GM18873 (cell line): ENCODE measurements at regions not wholly inside any gene's neighbourhood (a gene's known extent, or its start where the extent isn't known, plus 50 kb on each side); places are given as distances from the start of the nearest gene placed in this dataset.

ENCODE experiments used
- ATAC-seq: cut with Tn5 transposase; IDR thresholded peaks from one replicate; pipeline ENCODE4 v1.9.1; 2021; ENCODE audit warnings: mild to moderate bottlenecking, moderate library complexity, moderate number of reproducible peaks; ENCODE audit not compliant: unreplicated experiment, low FRiP score

DNA sequence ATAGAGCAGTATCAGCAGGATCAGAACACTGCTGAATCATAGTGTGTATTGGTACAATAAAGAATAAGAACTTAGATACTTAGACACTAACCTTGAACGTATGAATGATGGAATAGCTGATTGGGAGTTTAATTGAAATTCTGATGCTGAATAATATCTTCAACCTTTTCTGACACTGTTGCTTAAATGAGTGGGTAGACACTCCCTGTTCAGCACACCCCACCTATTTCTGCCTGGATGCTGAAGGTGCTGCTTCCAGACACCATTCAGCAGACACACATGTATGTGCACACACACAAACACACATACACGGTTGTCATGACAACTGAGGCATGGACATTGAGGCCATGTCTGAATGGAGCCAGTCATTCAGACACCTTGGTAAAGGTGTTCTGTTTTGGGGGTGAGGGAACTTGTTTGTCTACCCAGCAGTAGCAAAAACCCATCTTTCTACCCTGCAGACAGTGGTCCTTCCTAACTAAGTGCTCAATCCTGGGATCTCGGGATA, 54.3 kb downstream of the TMEM215 start:
- no peak for ATAC-seq

DNA sequence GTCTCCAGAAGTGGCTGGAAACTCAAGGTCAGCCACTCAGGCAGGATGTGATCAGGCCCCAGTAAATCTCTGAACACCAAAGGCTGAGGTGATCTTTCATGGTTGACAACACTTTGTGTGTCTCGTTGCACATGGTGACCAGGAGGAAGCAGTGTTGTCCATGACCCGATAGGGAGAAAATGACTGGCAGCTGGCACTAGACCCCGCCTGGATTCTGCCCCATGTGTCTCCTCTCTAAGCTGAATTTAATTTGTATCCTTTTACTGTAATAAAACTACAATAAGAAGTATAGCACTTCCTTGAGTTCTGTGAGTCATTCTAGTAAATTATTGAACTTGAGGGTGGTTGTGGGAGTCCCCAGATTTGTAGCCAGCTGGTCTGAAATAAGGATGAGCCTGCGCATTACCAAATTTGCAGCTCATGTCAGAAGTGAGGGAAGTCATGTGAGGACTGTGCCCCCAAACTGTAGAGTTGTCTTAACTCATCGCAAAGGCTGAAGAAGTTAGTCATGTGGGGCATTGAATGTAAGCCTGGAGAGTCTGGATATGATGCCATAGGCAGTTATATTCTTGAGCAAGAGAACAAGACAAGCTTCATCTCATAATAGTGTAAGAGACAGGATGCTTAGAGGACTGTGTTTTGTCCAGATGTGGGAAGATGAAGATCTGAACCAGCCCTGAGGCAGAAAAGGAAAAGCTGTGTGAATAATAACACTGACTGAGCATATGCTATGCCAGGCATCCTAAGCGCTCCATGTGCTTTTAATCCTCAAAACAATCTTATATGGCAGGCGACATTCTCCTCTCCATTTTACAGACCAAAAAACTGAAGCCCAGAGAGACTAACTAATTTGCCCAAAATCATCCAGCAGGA, 55.9 kb downstream of the TMEM215 start:
- peak; percentile 75 for ATAC-seq

GRCh38 chr9:32841314-32841713, 58.0 kb downstream of the TMEM215 start:
- no peak for ATAC-seq

GRCh38 chr9:32843295-32843694, 60.0 kb downstream of the TMEM215 start:
- no peak for ATAC-seq

DNA sequence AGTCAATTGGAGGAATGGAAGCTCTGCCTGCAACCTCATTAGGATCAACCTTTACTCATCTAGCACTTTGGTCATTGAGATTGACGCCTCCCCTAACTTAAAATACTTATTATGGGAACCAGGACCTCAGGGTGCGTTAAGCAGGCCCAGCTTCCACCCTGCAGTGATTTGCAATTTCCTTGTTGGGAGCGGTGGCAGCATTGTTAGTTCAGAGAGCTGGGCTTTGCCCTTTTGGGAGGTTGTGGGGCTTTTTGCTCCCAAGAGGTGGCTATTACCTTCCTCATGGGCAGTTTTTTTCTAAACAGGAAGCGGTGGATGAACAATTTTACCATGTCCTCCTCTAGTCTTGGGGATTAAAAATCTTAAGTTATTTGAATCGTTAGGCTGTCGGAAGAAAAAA, 60.9 kb downstream of the TMEM215 start:
- no peak for ATAC-seq

GRCh38 chr9:32854271-32854670, 70.9 kb downstream of the TMEM215 start:
- ATAC-seq, result no peak

DNA sequence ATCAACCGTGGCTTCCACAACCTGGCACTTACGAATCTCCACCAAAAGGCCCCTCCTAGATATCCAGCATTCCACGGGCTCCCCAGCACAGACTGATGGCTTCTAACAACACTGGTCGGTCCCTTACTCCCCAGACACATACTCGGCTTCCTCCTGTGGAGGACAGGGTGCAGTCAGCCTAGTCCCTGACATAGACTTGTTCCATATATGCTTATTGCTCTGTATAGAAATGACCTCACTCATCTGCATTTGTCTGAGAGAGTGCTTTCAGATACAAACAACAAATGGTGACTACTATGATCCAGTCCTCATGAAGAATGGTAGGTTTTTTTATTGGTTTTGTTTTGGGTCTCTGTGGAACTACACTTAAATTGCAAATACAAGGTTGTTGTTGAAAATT, 72.4 kb downstream of the TMEM215 start:
- no peak for ATAC-seq

DNA sequence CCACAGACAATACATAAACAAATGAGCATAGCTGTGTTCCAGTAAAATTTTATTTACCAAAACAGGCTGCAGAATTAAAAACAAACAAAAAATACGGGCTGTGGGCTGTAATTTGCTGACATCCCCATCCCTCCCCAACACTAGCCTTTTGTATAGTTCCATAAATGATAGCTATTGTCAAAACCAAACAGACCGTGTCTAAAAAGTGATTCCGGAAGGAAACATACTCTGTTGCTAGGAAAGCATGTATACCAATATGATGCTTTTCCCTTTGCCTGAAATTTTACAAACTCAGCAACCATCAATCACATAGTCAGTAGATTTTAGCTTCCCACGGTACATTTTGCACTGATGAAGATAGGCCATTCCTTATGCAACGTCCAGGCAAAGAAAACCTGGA, 80.0 kb downstream of the TMEM215 start:
- ATAC-seq, result no peak

- ATAC-seq, result no peak
Measured at GRCh38 chr9:32864971-32865370, 81.6 kb downstream of the TMEM215 start.

GRCh38 chr9:32866273-32866672, 82.9 kb downstream of the TMEM215 start:
- ATAC-seq, result no peak

- ATAC-seq, result no peak
Measured at GRCh38 chr9:32867026-32867425, 83.7 kb downstream of the TMEM215 start.

GRCh38 chr9:32867601-32868204, 84.4 kb downstream of the TMEM215 start:
- no peak for ATAC-seq

DNA sequence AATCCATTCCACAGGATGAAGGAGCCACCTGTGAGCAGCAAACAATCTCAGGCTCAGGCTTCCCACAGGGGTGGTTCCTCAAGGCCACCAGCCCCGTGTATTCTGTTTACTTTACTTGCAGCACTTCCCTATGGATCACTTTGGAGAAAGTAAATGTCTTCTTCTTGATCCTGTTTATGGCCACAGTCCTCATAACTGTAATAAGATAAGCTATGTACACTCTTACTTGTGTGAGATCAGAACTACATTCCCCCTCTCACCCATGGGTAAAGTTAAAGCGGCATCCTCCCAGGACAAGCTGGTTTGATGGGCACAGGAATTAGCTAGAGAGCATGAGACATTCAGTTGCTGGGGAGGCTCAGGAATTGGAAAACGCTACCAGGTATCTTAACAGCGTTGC, 86.1 kb downstream of the TMEM215 start:
- ATAC-seq, result no peak

DNA sequence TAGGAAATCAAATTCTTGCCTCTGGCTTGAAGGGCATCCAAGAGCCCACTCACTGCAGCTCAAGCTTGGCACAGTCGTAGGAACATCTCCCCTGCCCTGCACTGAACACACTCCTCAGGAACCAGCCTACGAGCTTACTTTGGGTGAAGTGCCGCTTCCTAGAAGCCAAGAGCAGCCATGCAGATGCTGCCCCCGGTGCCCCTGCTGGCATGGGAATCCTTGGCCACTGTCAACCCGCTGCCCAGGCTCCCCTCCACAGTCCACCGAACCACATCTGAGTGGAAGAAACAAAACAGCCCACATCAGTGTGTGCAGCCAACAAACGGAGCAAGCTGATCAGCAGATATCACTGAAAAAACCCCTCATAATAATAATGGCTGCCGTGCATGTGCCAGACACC, 89.8 kb downstream of the TMEM215 start:
- ATAC-seq, result no peak

- ATAC-seq, result no peak
Measured at GRCh38 chr9:32873553-32873952, 90.2 kb downstream of the TMEM215 start.

- ATAC-seq, result no peak
Measured at GRCh38 chr9:32875242-32875641, 91.9 kb downstream of the TMEM215 start.

DNA sequence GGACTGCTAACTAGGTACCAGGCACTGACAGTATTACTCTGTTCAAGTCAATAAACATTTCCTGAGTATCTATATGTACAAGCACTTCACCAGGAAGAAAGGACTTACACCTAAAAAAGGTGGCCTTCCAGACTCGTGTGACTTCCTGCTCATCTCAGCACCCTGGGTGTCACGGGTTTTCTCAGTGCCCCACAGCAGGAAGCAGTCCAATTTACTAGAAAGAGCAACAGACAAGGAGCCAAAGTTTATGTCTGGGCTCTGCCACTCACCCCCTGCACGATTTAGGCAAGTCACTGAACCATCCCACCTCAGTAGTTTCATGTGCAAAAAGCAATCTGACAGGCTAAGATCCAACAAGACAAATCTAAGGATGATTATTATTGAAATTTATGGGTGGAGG, 92.4 kb downstream of the TMEM215 start:
- ATAC-seq, result no peak

- ATAC-seq, result no peak
Measured at GRCh38 chr9:32877103-32877502, 93.8 kb downstream of the TMEM215 start.

DNA sequence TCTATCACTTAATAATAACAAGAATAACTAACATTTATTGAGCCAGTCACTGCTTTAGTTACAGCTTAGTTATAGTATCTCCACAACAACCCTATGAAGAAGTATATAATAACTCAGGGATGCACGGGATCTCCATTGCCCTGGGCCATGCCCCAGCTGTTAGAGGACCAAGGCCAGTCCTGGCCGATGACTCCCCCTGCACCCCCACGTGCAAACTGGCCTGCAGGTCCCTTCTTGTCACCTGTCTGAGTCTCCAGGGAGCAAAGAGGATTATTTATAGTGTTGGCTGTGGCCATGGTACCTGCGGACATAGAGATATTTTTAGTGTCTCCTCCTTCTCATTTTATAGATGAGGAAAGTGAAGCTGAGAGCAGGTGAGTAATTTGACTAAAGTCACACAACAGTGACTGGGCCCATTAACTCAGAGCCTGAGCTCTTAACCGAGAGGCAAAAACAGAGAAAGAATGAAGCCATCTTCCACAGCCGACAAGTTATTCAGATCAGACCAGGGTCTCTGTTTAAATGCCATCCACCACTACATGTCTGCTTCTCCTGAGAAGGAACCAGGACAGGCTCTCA, 94.4 kb downstream of the TMEM215 start:
- ATAC-seq, result no peak

DNA sequence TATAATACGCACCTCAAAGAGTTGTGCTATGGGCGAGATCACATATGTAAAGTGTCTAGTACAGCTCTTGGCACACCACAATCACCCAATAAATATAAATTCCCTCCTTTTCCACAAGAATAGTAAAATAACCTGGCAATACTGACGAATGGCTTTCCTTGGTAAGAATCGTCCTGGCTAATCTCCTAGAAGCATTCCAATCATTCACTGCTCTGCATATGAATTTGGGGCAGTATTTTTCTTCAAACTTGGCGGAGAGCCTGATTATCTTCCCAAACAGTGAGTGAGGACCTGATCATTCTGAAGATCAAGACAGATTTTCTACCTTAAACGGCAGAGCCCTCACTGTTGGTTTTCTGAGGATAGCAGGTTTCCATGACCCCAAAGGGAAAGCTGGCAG, 96.0 kb downstream of the TMEM215 start:
- no peak for ATAC-seq

DNA sequence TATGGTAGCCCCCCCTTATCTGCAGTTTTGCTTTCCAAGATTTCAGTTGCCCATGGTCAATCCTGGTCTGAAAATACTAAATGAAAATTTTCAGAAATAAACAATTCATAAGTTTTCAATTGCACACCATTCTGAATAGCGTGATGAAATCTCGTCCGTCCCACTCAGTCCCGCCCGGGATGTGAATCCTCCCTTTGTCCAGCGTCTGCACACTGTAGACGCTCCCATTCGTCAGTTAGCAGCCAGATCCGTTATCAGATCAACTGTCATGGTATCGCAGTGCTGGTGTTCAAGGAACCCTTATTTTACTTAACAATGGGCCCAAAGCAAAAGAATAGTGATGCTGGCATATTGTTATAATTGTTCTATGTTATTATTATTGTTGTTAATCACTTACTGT, 98.6 kb downstream of the TMEM215 start:
- no peak for ATAC-seq

DNA sequence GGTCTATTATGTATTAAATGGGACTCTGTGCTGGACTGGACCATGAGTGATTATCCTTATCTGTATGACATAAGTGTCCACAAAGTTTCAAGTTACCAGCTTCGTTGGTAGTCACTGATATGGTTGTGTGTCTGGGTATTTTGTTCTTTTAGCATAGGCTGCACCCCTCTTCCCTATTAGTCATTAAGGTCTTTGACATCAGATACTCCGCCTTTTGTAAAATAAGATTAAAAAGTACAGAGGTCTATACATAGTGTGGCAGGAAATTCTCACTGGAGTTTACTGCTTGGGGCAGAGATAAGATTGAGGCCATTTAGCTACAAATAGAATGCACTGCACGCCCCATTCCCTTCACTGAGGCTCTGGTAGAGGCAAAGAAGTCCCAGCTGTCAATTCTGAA, 99.4 kb downstream of the TMEM215 start:
- no peak for ATAC-seq
